Upper lobe of right lung (tissue), 1 donor: ENCODE measurements at regions not wholly inside any gene's neighbourhood (a gene's known extent, or its start where the extent isn't known, plus 50 kb on each side); places are given as distances from the start of the nearest gene placed in this dataset.

Experiments used
- ATAC-seq: fragments of 200-7000 bp; cut with Tn5 transposase; one replicate; pipeline ENCODE4 v1.9.1; 2020; ENCODE audit warnings: mild to moderate bottlenecking, moderate library complexity
- DNase-seq: peaks from one replicate; pipeline ENCODE4 v3.0.0-alpha.2; 2020
- H3K27ac ChIP-seq: fragments of 200-600 bp; one replicate; pipeline ENCODE4 v1.8.0; 2022
- H3K27me3 ChIP-seq: fragments of 200-600 bp; one replicate; pipeline ENCODE4 v1.8.0; 2022; ENCODE audit warnings: mild to moderate bottlenecking
- H3K36me3 ChIP-seq: fragments of 200-600 bp; one replicate; pipeline ENCODE4 v1.8.0; 2022
- H3K4me1 ChIP-seq: fragments of 200-600 bp; one replicate; pipeline ENCODE4 v1.8.0; 2022
- H3K4me3 ChIP-seq: fragments of 200-600 bp; one replicate; pipeline ENCODE4 v1.8.0; 2022; ENCODE audit warnings: mild to moderate bottlenecking
- H3K9me3 ChIP-seq: fragments of 200-600 bp; one replicate; pipeline ENCODE4 v1.8.0; 2022
- CTCF ChIP-seq: fragments of 200-600 bp; IDR thresholded peaks from one replicate; pipeline ENCODE4 v1.8.0; 2022; ENCODE audit warnings: antibody characterized with exemption
- intact Hi-C: fragments of 100-400 bp; cut with DNase I; formaldehyde crosslinking; loops from one replicate; pipeline ENCODE4 v1.11.0; 2022
- donor health status: DM: no; HTN: yes; CAD: no; lungs with severe emphysema.

GRCh38 chr3:181909241-181909640 lies 197.5 kb downstream of the SOX2 start:
- H3K9me3 ChIP-seq, result no peaks in the 10 kb centered on the region
- intact Hi-C loops, result no loop called here

GRCh38 chr3:181912384-181912783 lies 200.7 kb downstream of the SOX2 start:
- no peaks in the 10 kb centered on the region for H3K4me1 ChIP-seq
- DNase-seq (no peak), ATAC-seq (no peak)
- no peaks in the 10 kb centered on the region for H3K36me3 ChIP-seq
- H3K27me3 ChIP-seq, result no peaks in the 10 kb centered on the region
- intact Hi-C loops, result no loop called here
- H3K4me3 ChIP-seq, result no peak overlapping the region
- TF ChIP-seq CTCF, result no peak
- H3K9me3 ChIP-seq, result no peaks in the 10 kb centered on the region
- H3K27ac ChIP-seq, result no peak overlapping the region

More at GRCh38 chr3:181909241-181909640, 197.5 kb downstream of the SOX2 start:
- DNase-seq (no peak), ATAC-seq (no peak)
- Histone ChIP-seq H3K36me3 (no peaks in the 10 kb centered on the region), H3K4me3 (no peak overlapping the region), H3K27me3 (no peaks in the 10 kb centered on the region), H3K4me1 (no peaks in the 10 kb centered on the region), H3K27ac (no peak overlapping the region)
- TF ChIP-seq CTCF, result no peak

GRCh38 chr3:181913254-181913653 lies 201.5 kb downstream of the SOX2 start:
- no peak overlapping the region for H3K4me3 ChIP-seq
- H3K4me1 ChIP-seq, result no peaks in the 10 kb centered on the region
- intact Hi-C loops, result no loop called here
- no peaks in the 10 kb centered on the region for H3K36me3 ChIP-seq
- TF ChIP-seq CTCF, result no peak
- H3K27ac ChIP-seq, result no peak overlapping the region
- DNase-seq (no peak), ATAC-seq (no peak)
- no peaks in the 10 kb centered on the region for H3K27me3 ChIP-seq
- no peaks in the 10 kb centered on the region for H3K9me3 ChIP-seq

DNA sequence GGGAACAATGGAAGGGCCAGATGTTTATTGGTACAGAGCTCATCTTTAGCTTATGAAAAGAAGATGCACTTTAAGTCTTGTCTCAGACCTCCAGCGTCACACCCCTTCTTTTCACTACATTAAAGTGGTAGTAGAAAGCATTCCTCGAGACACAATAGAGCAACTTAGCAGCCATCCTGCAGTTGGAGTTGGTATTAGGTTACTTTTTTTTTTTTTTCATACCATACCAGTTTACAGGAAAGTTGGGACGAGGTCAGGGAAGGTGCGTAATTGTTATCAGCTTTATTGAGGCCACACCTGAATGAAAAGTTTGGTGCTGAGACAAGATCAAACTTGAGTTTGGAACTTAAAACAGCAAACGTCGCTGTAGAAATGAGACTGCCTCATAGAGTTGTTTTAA lies 203.8 kb downstream of the SOX2 start:
- ATAC-seq (no peak), DNase-seq (no peak)
- Histone ChIP-seq H3K9me3 (no peaks in the 10 kb centered on the region), H3K4me3 (no peak overlapping the region), H3K36me3 (no peaks in the 10 kb centered on the region), H3K27ac (no peak overlapping the region), H3K4me1 (no peaks in the 10 kb centered on the region), H3K27me3 (no peaks in the 10 kb centered on the region)
- intact Hi-C loops, result no loop called here
- no peak for TF ChIP-seq CTCF

GRCh38 chr3:181916013-181916412 lies 204.3 kb downstream of the SOX2 start:
- H3K36me3 ChIP-seq, result no peaks in the 10 kb centered on the region
- ATAC-seq (no peak), DNase-seq (no peak)

More at GRCh38 chr3:181916013-181916412, 204.3 kb downstream of the SOX2 start:
- Histone ChIP-seq H3K27ac (no peak overlapping the region), H3K4me3 (no peak overlapping the region), H3K27me3 (no peaks in the 10 kb centered on the region), H3K4me1 (no peaks in the 10 kb centered on the region), H3K9me3 (no peaks in the 10 kb centered on the region)
- intact Hi-C loops, result no loop called here
- TF ChIP-seq CTCF, result no peak
